HG03095 (cell line): ENCODE measurements at regions not wholly inside any gene's neighbourhood (a gene's known extent, or its start where the extent isn't known, plus 50 kb on each side); places are given as distances from the start of the nearest gene placed in this dataset.

Experiments used
- ATAC-seq: cut with Tn5 transposase; IDR thresholded peaks from one replicate; pipeline ENCODE4 v1.9.1; 2021; ENCODE audit warnings: moderate library complexity; ENCODE audit not compliant: unreplicated experiment

DNA sequence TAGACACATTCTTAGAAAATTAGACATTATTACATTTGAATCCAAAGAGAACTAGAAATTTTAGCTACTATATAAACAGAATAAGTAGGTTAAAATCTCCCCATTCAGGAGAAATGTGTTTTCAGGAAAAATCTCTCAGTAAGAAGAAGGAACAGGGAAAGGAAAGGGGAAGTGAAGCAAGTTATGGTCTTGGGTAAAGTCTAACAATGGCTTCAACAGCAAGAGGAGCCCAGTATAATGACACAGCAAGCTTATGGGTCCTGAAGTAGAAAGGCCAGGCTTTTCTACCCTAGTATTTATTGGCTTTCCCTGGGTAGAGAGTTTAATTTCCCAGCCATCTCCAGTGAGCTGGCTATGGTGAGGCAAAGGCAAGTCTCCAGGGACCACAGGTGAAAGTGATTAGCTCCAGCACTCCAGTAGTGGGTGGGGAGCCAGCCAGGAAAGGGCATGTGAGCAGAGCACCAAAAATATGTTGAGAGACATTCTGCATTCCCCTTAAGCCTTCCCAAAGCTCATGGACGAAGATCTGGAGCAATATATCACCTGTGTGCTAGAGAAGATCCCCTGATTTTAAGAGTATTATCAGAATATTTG is 981.7 kb downstream of the NR2F1-AS1 start:
- no peak for ATAC-seq

DNA sequence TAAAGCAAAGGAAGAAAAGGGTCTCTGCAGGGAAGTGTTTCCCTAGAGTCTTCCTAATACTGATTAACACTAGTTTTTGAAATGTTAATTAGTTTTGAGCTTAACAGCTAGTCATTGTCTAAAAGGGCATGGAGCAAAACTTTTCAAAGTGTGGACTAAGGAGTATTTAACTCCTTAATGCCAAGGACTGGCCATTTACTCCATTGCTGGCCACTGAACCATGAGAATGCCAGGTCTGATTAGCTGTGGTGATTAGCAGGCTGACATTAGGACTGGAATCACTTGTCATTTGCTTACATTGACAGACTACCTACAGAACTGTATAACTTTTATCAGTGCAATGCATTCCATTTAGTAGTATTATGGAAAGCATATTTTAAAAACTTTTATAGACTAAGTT is 987.0 kb downstream of the NR2F1-AS1 start:
- ATAC-seq, result no peak

DNA sequence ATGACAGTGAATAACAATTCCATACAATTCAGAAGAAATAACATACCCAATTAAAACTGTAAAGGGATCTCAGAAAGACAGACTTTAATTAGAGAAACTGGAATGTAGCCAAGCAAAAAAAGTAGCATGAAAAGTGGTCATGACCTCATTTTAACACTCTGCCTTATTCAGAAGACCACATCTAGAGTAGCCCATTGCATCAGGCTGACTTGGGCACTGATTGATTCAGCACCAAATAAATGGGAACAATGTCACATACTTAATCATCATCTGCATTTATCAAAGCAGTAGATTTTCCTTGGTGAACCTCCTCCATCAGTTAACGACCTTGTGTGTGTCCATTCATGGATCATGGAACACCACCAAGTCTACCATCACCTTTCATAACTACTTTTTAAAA is 992.1 kb downstream of the NR2F1-AS1 start:
- ATAC-seq, result no peak

DNA sequence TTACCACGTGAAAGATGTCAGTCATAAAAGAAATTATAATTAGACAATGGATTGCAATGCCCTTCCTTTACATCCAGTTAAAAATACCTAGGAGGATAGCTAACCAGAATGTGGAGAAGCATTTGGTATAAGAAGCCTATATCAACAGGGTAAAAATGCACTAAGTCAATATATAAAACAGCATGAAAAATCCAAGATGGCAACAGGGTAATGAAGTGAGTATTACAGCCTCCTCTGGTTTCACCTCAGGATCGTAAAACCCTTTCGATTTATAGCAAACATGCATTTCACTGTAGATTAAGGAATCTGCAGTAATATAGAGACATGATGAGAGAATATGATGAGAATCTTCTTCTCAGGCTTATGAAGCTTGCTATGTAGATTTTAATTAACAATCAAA is 999.3 kb downstream of the NR2F1-AS1 start:
- no peak for ATAC-seq

DNA sequence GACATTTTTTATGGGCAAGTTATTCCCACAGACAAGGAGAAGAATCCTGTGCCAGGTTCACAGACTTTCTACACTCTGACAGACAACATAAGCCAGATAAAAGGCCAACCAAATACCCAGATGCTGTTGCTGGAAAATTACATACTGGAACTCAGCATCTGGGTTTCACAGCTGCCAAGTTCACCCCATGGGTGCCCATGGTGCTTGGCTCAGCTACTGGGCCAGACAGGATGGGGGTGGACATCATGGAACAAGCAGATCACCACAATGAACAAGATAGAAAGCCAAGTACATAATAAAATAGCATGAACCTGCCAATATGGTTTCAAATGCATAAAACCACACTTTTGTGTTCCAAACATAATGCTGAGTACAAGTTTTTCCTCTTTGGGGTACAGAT is 999.8 kb downstream of the NR2F1-AS1 start:
- ATAC-seq, result no peak

DNA sequence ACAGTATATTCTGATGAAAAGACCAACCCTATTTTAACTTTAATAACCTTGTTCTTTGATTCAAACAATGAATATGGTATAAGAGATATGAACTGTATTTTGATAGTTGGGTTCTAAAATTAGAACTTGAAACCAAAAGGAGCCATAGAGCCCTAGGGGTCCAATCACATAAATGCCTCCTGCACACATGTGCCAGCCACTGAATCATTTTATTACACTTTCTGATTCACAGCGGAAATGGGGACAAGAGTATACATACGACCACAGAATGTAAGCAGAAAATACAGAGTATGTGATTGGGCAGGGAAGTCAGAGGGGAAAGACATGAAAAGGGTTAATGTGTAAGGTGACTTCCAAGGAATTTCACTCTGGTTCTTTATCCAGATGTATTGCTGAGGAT is 1000.2 kb downstream of the NR2F1-AS1 start:
- ATAC-seq, result no peak

DNA sequence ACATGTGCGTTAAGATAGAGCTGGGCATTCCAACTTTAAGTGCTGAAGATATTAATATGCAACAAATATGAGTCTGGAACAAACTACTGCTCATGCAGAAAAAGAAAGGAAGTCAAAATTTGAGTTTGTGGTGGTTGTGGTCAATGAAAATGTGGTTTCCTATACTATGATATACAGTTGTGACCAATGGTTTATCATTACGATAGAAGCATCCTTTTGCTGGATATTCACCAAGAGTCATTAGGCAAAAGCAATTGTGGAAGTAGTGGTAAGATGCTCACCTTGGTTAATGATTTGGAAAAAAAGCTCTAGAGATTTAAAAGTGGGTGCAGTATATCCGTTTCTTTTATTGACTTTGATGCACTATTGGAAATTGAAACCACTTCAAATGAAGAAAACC is 1007.0 kb downstream of the NR2F1-AS1 start:
- no peak for ATAC-seq

DNA sequence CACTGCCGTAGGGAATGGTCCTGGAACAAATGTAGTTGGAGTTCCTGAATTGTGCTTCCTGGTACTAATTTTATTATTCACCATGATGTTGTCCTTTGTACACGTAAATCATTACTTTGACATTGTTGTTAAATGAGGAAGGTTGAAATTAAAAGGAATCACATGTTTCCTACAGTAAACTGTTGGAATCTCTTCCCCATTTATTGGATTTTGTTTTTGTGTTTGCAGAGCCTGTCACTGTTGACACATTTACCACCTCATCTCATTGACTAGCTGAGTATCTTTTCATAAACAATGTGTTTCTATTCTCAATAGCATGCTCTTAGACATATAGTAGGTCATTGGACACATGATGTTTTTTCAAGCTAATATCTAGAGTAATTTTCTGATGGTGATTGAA is 1012.5 kb downstream of the NR2F1-AS1 start:
- ATAC-seq, result no peak

DNA sequence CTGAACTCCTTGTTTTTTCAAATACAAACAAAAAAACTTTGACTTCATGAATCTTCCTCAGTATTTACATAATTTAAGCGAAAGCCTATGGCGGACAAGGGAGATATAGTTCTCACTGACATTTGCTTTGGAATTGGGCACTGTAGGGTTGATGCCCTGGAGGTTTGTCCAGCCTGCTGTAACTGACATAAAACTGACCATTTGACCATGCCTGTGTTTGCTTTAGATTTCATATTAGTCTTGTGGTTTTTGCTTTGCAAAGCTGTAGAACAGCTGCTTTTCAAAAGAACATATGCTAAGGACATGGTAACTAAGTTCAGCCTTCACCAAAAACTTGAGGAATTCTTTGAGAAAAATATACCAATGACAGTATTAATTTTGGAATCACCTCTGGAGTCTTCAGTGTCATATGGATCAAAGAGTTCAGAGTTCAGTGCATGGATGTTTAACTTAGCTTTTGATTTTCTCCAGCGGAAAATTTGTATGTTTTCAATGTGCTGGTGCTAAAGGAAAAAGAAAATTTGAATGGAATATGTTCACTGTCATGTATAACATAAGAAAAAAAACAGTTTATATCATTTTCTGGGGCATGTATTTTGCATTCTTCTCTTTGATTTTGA is 1013.1 kb downstream of the NR2F1-AS1 start:
- ATAC-seq, result no peak

DNA sequence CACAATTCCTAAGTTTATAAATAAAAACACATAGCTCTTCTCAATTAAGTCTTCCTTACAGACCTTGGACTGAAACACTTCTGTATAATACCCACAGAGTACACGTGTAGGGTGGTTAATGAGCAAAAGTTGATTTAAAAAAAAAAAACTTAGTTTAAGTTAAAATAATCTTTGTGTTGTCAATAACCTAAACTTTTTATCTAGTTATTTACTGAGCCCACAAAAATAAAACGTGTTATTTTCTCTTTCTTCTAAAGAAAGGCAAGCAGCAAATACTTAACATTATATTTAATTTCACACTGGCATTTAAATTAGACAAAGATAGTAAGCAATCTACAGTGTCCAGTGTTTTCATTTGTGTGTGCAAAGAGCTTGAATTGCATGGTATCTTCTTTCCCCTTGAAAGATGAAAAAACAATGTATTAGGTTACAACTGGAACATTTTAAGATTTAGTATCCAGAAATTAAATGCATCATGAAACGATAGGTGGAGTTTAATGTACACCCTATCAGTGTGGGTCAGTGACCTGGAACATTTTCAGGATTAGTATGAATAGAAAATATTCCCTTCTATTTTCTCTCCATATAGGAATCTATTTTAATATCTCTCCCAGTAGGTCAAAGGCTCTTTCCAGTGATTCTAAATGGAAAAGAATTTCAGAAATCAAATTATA is 1014.8 kb downstream of the NR2F1-AS1 start:
- no peak for ATAC-seq

DNA sequence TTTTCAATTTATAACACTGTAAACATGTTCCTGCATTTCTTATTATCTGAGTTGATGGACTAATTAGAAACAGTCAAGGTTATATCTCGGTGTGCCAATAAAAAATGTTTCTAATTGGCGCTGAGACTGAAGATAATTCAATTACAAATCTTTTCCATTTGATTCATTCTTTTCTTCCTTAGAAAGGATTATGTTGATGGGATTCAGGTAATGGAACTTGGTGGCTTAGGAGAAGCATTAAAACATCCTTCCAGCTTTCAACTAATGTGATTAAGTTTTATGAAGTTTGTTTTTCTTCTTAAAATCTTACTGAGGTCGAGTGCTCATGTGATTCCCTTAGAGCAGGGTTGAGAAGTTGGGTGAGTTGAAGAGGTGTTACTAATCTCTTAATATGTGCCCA is 1015.3 kb downstream of the NR2F1-AS1 start:
- no peak for ATAC-seq

DNA sequence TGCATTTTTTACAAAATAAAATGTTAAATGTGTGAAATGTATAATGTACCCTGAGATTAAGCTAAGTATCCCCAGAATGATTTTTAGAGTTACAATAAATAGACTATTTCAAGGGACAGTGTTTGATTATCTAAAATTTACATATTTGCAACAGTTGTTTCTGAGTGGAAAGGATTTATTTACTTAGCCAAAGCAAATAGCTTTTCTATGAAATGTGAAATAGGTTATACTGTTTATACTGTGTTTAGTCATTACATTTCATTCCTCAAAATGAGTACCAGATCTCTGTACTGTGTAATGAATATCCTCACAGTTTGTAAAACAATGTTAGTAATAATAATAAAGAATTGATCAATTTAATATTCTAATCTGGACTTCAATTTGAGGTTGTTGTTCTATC is 1019.0 kb downstream of the NR2F1-AS1 start:
- ATAC-seq, result no peak

DNA sequence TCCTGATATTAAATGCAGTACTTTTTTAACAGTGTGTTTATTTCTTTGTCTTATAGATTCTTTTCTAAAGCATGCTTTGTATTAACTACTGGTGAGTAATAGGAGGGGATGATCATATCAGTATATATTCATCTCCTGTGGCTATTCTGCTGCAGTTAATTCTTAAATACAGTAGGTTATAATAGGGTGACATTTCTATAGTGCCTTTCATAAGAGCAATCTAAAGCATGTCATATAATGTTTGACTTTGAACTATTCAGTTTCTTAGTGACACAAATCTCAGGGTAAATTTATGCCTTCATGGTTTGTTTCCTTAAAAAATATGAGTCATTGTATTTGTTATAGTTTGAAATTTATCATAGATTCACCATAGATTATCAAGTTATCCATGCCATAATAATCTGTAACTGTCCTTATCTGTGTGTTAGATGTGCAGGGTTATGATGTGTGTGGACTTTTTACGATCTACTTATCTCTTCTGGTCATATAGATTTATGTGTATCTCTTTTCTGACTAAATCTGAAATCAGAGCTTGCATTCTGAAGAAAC is 1019.5 kb downstream of the NR2F1-AS1 start:
- ATAC-seq, result no peak

DNA sequence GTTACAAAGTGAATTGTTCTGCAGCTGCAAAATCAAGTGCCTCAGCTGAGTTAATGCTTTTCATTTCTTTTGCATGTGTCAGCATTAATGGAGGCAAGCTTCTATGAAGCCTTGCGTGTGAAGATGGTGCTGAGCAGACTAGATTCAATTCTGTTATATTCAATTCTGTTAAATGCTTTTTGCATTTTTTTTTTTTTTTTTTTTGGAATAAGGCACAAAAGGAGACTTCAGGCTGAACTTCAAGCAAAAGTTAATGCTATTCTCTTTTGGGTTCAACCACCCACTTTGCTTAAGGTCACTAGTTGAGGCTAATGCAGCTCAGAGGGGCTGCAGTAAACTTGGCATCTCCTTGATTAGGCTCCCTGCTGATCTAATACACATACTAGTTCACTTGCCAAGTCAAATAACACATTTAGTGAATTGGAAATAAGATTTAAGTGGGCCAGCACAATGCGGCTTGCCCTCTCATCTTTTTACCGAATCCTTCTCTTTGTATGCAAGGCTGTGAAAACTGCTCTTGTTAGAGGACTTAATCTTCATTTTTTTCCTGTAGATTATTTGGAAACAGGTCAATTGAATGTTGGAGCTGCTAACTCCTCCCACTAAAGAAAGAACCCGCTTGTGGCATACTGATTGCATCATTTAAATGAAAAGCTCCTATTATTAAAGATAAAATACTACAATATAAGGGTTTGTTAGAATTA is 1020.2 kb downstream of the NR2F1-AS1 start:
- ATAC-seq, result no peak

DNA sequence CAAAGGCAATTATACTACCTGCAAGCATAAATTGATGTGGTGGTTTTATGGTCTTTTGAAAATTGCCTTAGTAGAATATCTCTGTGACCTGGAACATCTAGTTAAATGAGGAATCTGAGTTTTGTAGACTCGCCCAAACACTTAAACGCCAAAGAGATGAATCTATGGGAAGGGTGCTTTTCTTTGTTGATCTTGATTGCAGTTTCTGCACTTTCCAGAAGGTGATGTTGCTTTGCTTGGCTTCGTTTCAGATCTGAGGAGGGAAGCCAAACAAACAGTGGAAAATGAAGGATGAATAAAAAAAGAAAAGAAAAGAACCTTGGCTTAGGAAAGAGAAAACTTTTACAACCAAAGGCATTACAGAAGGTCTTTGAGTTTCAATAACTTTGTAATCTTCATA is 1021.2 kb downstream of the NR2F1-AS1 start:
- ATAC-seq, result no peak

DNA sequence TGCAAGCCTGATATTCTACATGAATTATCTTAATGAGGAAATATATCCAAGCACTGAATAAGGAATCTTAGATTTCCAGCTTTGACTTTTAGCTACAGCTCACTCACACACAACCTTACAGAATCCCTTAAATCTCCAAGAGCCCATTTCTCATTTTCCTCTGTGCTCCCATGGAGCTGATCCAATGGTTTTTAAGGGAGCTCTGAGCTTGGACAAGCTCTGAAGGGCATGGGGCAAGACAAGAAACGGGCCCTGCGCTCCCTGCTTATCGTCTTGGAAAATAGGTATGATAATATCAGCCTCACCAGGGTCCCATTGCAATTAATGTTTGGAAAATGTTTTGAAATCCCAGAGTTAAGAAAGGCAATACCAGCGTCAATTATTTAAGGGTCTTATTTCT is 1021.7 kb downstream of the NR2F1-AS1 start:
- no peak for ATAC-seq

DNA sequence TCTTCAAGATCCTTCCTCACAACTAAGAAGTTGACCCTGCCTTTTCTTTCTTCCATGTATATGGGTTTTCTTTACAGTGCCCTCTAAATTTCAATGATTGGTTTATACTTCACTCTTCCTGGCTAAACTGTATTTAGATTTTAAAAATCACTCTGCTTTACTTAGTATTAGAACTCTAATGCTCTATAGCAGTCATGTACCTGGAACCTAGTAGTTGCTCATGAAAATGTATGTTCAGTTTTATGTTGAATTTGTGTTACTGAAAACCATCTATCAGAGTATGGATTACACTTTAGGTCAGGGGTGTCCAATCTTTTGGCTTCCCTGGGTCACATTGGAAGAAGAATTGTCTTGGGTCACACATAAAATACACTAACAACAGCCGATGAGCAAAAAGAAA is 1024.3 kb downstream of the NR2F1-AS1 start:
- no peak for ATAC-seq

DNA sequence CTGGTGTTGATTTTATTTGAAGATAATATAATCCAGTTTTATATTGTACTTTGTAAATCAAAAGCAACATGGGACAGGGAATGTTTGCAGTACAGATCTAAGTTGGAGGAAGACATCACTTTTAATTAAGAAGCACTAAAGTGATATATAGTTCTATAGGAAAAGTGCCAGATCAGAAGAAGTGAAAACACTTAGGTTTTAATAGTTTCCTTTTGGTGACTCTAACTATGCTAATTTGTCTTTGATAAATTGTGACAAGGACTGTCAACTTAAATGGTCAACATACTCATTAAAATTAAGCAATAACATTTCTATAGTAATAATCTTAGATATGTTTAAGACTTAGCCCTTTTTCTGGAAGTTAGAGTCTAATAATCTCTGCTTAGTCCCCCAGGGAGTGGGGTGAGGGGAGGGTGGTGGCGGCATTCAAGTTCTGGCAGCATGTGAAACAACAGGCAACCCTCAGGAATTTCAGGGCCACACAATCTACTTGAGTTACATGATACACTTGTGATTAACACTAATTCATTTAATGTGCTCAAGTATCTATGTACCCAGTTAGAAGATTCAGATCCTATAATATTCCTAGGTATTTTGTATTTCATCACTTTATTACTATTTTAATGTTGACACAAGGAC is 1026.5 kb downstream of the NR2F1-AS1 start:
- ATAC-seq, result no peak

DNA sequence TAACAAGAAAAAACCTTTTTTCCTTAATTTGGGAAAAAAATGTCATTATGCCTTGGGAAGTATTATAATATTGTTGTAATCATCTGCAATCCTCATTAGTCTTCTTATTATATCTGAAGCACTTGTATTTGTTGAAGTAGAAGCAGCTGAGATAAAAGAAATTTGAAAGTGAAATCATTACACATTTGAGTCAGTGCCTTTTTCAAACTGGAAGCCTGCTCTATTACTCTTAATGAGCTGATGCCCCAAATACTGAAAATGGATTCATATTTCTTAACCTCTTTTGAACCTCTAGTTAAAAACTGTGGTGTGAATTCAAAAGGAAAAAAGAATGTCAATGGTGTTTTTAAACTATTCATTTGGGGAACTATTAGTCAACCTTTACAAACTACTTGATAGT is 1027.7 kb downstream of the NR2F1-AS1 start:
- ATAC-seq, result no peak

DNA sequence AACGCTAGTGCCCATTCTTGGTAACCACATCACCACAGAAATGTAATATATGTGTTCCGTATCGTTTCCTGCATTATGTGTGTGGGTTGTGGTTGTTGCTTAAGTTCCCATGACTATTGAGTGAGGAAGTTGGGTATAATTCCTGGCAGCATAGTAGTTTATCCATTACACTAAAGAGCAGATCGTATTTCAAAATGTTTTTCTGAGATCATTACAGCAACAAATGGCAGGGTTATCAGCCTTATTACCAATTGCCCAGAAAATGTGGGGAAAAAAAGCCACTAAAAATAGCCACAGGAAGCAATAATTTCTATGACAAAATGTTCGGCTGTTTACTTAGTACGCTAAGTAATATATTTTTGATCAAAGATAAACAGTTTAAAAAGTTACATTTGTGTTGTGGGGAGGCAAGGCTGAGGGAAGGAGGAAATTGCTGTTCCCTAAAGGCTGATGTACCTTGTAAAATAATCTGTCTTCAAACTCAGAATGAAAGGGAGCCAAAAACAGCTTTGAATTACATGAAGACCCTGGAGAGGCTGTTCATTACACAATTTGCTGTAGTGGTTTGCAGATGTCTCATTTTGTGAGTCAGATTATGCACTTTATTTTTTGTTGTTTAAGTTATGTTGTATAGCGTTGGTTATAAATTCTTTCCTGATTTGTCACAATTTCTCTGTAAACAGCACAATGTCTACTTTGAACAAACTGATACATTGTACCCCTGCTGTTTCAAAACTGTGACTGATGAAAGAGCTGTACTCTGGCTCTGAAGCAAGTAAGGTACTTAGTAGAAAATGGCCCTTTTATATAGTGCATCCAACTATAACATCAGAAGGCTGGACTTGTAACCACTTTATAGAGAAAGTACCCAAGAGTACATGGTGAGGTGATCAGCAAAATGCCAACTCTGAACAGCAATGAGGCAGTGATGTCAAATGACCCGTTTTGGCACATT is 1028.5 kb downstream of the NR2F1-AS1 start:
- ATAC-seq, result no peak
